ENCODE measurements at regions not wholly inside any gene's neighbourhood (a gene's known extent, or its start where the extent isn't known, plus 50 kb on each side); places are given as distances from the start of the nearest gene placed in this dataset.

- Histone ChIP-seq H3K9me3 (no peaks in the 10 kb centered on the region), H3K27ac (no peak overlapping the region), H3K4me1 (no peaks in the 10 kb centered on the region), H3K36me3 (no peaks in the 10 kb centered on the region), H3K27me3 (no peaks in the 10 kb centered on the region), H3K4me3 (no peak overlapping the region)
- in situ Hi-C loops (cut with MboI; ENCODE audit: low pct_ligation_motif_present in 1 of 4, low pct_unique_long_range_greater_than_20kb in 1 of 4, low sequenced_read_pairs in 3 of 4) (no loop called here), intact Hi-C loops (cut with DNase I; ENCODE audit: low total_unique reads) (no loop called here)
- TF ChIP-seq CTCF (IDR thresholded peaks at IDR 0.05) (no peak), POLR2A (IDR thresholded peaks at IDR 0.05) (no peak), EP300 (IDR thresholded peaks at IDR 0.05; ENCODE audit: low read depth) (no peak), POLR2AphosphoS5 (IDR thresholded peaks at IDR 0.05) (no peak)
- 83 to 90% methylated on average over 7 of the region's 7 CpGs for WGBS, 2 donors (ENCODE audit: low coverage in 1 of 2)
- no peak for DNase-seq
Observed at GRCh38 chr14:84234281-84234680, 1295.7 kb upstream of the FLRT2 start.

DNA sequence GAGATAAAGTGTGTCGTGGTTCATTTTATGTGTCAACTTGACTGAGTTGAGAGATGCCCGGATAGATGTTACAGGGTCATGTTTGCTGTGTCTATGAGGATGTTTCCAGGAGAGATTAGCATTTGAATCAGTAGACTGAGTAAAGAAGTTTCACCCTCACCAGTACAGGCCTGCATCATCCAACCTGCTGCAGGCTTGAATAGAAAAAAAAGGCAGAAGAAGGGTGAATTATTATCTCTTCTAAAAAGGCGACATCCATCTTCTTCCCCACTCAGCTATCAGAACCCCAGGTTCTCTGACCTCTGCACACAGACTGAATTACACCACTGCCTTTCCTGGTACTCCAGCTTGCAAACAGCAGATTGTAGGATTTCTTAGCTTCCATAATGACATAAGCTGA is 1293.7 kb upstream of the FLRT2 start:
- 71 to 82% methylated on average over 3 of the region's 3 CpGs for WGBS, 2 donors (ENCODE audit: low coverage in 1 of 2)
- Histone ChIP-seq H3K27me3 (no peaks in the 10 kb centered on the region), H3K9me3 (no peaks in the 10 kb centered on the region), H3K36me3 (no peaks in the 10 kb centered on the region), H3K4me1 (no peaks in the 10 kb centered on the region), H3K4me3 (no peak overlapping the region), H3K27ac (no peak overlapping the region)
- intact Hi-C loops (cut with DNase I; ENCODE audit: low total_unique reads) (no loop called here), in situ Hi-C loops (cut with MboI; ENCODE audit: low pct_ligation_motif_present in 1 of 4, low pct_unique_long_range_greater_than_20kb in 1 of 4, low sequenced_read_pairs in 3 of 4) (no loop called here)
- TF ChIP-seq POLR2AphosphoS5 (IDR thresholded peaks at IDR 0.05) (no peak), EP300 (IDR thresholded peaks at IDR 0.05; ENCODE audit: low read depth) (no peak), CTCF (IDR thresholded peaks at IDR 0.05) (no peak), POLR2A (IDR thresholded peaks at IDR 0.05) (no peak)
- no peak for DNase-seq

DNA sequence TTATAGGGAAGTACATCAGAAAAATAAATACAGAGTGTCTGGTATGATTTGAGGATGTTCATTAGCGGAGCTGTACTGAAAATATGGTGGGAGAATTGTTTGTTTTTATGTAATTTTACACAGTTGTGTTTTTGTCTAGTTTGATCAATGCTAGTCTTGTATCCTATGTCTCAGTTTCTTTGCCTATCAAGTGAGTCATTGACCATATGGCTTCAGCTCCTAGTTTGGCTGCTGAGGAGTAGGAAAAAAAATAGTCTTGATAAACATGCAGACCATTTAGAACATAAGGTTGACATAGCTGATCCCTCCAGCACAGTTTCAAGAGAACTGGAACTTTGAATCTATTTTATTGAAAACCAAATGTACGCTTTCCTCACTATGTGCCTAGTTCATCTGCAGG is 1292.1 kb upstream of the FLRT2 start:
- no peak overlapping the region for H3K27ac ChIP-seq
- DNase-seq = no peak
- no peaks in the 10 kb centered on the region for H3K9me3 ChIP-seq
- no peak overlapping the region for H3K4me3 ChIP-seq
- no peaks in the 10 kb centered on the region for H3K27me3 ChIP-seq
- no peak for TF ChIP-seq POLR2A (IDR thresholded peaks at IDR 0.05)
- TF ChIP-seq EP300 (IDR thresholded peaks at IDR 0.05; ENCODE audit: low read depth) = no peak
- TF ChIP-seq CTCF (IDR thresholded peaks at IDR 0.05) = no peak
- TF ChIP-seq POLR2AphosphoS5 (IDR thresholded peaks at IDR 0.05) = no peak
- no peaks in the 10 kb centered on the region for H3K4me1 ChIP-seq
- in situ Hi-C loops (cut with MboI; ENCODE audit: low pct_ligation_motif_present in 1 of 4, low pct_unique_long_range_greater_than_20kb in 1 of 4, low sequenced_read_pairs in 3 of 4) (no loop called here), intact Hi-C loops (cut with DNase I; ENCODE audit: low total_unique reads) (no loop called here)
- no peaks in the 10 kb centered on the region for H3K36me3 ChIP-seq
- 76 to 89% methylated on average over 2 of the region's 2 CpGs for WGBS, 2 donors (ENCODE audit: low coverage in 1 of 2)

DNA sequence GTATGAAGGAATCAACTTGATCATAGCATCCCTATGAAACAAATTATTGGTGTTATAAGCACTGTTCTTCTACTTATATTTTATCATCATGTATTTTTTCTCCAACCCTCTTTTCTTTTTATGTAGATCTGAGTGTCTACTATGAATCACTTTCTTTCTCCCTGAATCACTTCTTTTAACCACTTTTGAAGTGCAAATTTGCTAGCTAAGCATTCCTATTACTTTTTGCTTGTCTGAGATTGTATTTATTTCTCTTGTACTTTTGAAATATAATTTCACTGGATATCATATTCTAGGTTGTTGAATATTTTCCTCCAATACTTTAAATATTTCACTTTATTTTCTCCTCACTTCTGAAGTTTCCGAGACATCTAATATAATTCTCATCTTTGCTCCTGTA is 1282.3 kb upstream of the FLRT2 start:
- no peak for DNase-seq
- intact Hi-C loops (cut with DNase I; ENCODE audit: low total_unique reads) (no loop called here), in situ Hi-C loops (cut with MboI; ENCODE audit: low pct_ligation_motif_present in 1 of 4, low pct_unique_long_range_greater_than_20kb in 1 of 4, low sequenced_read_pairs in 3 of 4) (no loop called here)
- TF ChIP-seq CTCF (IDR thresholded peaks at IDR 0.05) = no peak
- TF ChIP-seq EP300 (IDR thresholded peaks at IDR 0.05; ENCODE audit: low read depth) = no peak
- TF ChIP-seq POLR2AphosphoS5 (IDR thresholded peaks at IDR 0.05) = no peak
- TF ChIP-seq POLR2A (IDR thresholded peaks at IDR 0.05) = no peak
- no peak overlapping the region for H3K27ac ChIP-seq
- no peak overlapping the region for H3K4me3 ChIP-seq
- 96 to 100% methylated on average over 1 of the region's 1 CpG for WGBS, 2 donors (ENCODE audit: low coverage in 1 of 2)
- no peaks in the 10 kb centered on the region for H3K4me1 ChIP-seq
- H3K27me3 ChIP-seq = no peaks in the 10 kb centered on the region
- H3K36me3 ChIP-seq = no peaks in the 10 kb centered on the region
- no peaks in the 10 kb centered on the region for H3K9me3 ChIP-seq

Data from transverse colon (tissue), 4 donors.